HCT116 (cell line): ENCODE measurements at regions not wholly inside any gene's neighbourhood (a gene's known extent, or its start where the extent isn't known, plus 50 kb on each side); places are given as distances from the start of the nearest gene placed in this dataset.

Experiments
- ATF3 ChIP-seq: IDR thresholded peaks from 2 replicates; pipeline ENCODE4 v1.6.1; 2012
- CBX3 ChIP-seq: IDR thresholded peaks from 2 replicates; pipeline ENCODE4 v1.6.1; 2012; ENCODE audit warnings: low read depth
- ELF1 ChIP-seq: IDR thresholded peaks from 2 replicates; pipeline ENCODE4 v1.6.1; 2012; ENCODE audit warnings: low read depth, borderline replicate concordance
- EZH2 ChIP-seq: fragments of 200-600 bp; sonication (generic); IDR thresholded peaks from 2 replicates; pipeline ENCODE4 v1.6.1; 2017; ENCODE audit warnings: antibody characterized with exemption, mixed run types
- MAX ChIP-seq: IDR thresholded peaks from 2 replicates; pipeline ENCODE4 v1.6.1; 2012
- REST ChIP-seq: IDR thresholded peaks from 2 replicates; pipeline ENCODE4 v1.6.1; 2012; ENCODE audit warnings: low read depth
- SP1 ChIP-seq: IDR thresholded peaks from 2 replicates; pipeline ENCODE4 v1.6.1; 2012; ENCODE audit warnings: low read depth
- ZBTB33 ChIP-seq: IDR thresholded peaks from 2 replicates; pipeline ENCODE4 v1.6.1; 2011; ENCODE audit warnings: mild to moderate bottlenecking, low read length, moderate library complexity; ENCODE audit not compliant: insufficient replicate concordance; ENCODE audit errors: extremely low read depth
- ZFX ChIP-seq: fragments of 450-650 bp; IDR thresholded peaks from 2 replicates; pipeline ENCODE4 v1.6.1; 2017
- ZNF274 ChIP-seq: fragments of 200-500 bp; sonication (Bioruptor generic); IDR thresholded peaks from 2 replicates; pipeline ENCODE4 v1.6.1; 2014; ENCODE audit warnings: mild to moderate bottlenecking, low read depth, low read length, inconsistent platforms

- no peak for TF ChIP-seq REST
- TF ChIP-seq ATF3 = no peak
- peak; percentile 77 for TF ChIP-seq CBX3
- peak; percentile 22 for TF ChIP-seq ZFX
- TF ChIP-seq MAX = peak; percentile 73
- no peak for TF ChIP-seq ZBTB33
- no peak for TF ChIP-seq ZNF274
- peak; percentile 72 for TF ChIP-seq SP1
- no peak for TF ChIP-seq ELF1
- TF ChIP-seq EZH2 = no peak
Observed at GRCh38 chr12:116492703-116493324, 66.4 kb upstream of the MAP1LC3B2 start (continued).
